Fibroblast of pulmonary artery (primary cell): ENCODE measurements at regions not wholly inside any gene's neighbourhood (a gene's known extent, or its start where the extent isn't known, plus 50 kb on each side); places are given as distances from the start of the nearest gene placed in this dataset.

ENCODE experiments used
- DNase-seq: peaks from one replicate; pipeline ENCODE4 v3.0.0-alpha.2; 2010; ENCODE audit warnings: low read depth
- H3K4me3 ChIP-seq: replicated peaks from 2 replicates; pipeline ENCODE4 v1.5.1; 2011; ENCODE audit warnings: low read depth, mild to moderate bottlenecking, control low read depth, low read length, moderate library complexity
- CTCF ChIP-seq: IDR thresholded peaks from 2 replicates; pipeline ENCODE4 v1.5.1; 2011; ENCODE audit warnings: mild to moderate bottlenecking, control low read depth, low read length, inconsistent platforms; ENCODE audit errors: missing control alignments

GRCh38 chr6:9140172-9140571 lies 704.8 kb upstream of the SLC35B3 start:
- no peak overlapping the region for H3K4me3 ChIP-seq
- no peak for TF ChIP-seq CTCF
- DNase-seq, result no peak

GRCh38 chr6:9139746-9140145 lies 704.4 kb upstream of the SLC35B3 start:
- peak; percentile 3 for DNase-seq

GRCh38 chr6:9138936-9139335 lies 703.6 kb upstream of the SLC35B3 start:
- H3K4me3 ChIP-seq, result no peak overlapping the region
- TF ChIP-seq CTCF, result no peak
- no peak for DNase-seq

More at GRCh38 chr6:9139746-9140145, 704.4 kb upstream of the SLC35B3 start:
- H3K4me3 ChIP-seq, result no peak overlapping the region
- TF ChIP-seq CTCF, result no peak

- TF ChIP-seq CTCF, result no peak
- no peak for DNase-seq
- H3K4me3 ChIP-seq, result no peak overlapping the region
These were observed 700.9 kb upstream of the SLC35B3 start for GRCh38 chr6:9136141-9136822.

- H3K4me3 ChIP-seq, result no peak overlapping the region
- no peak for DNase-seq
- TF ChIP-seq CTCF, result no peak
These were observed 696.3 kb upstream of the SLC35B3 start for GRCh38 chr6:9131616-9132015.

- H3K4me3 ChIP-seq, result no peak overlapping the region
- TF ChIP-seq CTCF, result no peak
- DNase-seq, result no peak
These were observed 695.9 kb upstream of the SLC35B3 start for GRCh38 chr6:9131201-9131600.

GRCh38 chr6:9128970-9129369 lies 693.6 kb upstream of the SLC35B3 start:
- H3K4me3 ChIP-seq, result no peak overlapping the region

More at GRCh38 chr6:9128970-9129369, 693.6 kb upstream of the SLC35B3 start:
- TF ChIP-seq CTCF, result no peak
- no peak for DNase-seq
